Esophagus squamous epithelium (tissue), 5 donors: ENCODE measurements at regions not wholly inside any gene's neighbourhood (a gene's known extent, or its start where the extent isn't known, plus 50 kb on each side); places are given as distances from the start of the nearest gene placed in this dataset.

Source experiments
- DNase-seq: peaks from one replicate; lab custom pipeline; 2025; lab: John Stamatoyannopoulos, UW
- H3K27ac ChIP-seq, 4 donors: fragments of 200-600 bp; sonication (generic); one replicate each; pipeline ENCODE4 v1.5.1; 2016 to 2019; ENCODE audit warnings: mild to moderate bottlenecking in 1 of 4
- H3K27me3 ChIP-seq, 4 donors: fragments of 200-600 bp; sonication (generic); 1 replicate in 3 of 4; 2 replicates in 1 of 4; pipeline versions ENCODE4 v1.5.1 to v1.6.0; 2017 to 2021; ENCODE audit warnings: antibody characterized with exemption in 1 of 4
- H3K36me3 ChIP-seq, 3 donors: fragments of 200-600 bp; sonication (generic); one replicate each; pipeline ENCODE4 v1.5.1; 2016 to 2019
- H3K4me1 ChIP-seq, 3 donors: fragments of 200-600 bp; sonication (generic); one replicate each; pipeline ENCODE4 v1.5.1; 2017 to 2019
- H3K4me3 ChIP-seq, 4 donors: fragments of 200-600 bp; sonication (generic); 1 replicate in 3 of 4; 2 replicates in 1 of 4; pipeline ENCODE4 v1.5.1; 2016 to 2019; ENCODE audit warnings: mild to moderate bottlenecking in 2 of 4, moderate library complexity in 1 of 4
- H3K9me3 ChIP-seq, 3 donors: fragments of 200-600 bp; sonication (generic); one replicate each; pipeline ENCODE4 v1.5.1; 2016 to 2019
- POLR2A ChIP-seq, 4 donors: fragments of 450-650 bp; IDR thresholded peaks; one replicate each; pipeline ENCODE4 v1.6.1; 2017; ENCODE audit warnings: antibody characterized with exemption in 4 of 4, mild to moderate bottlenecking in 4 of 4, moderate library complexity in 3 of 4
- WGBS, 2 donors: methylation state at CpG; one replicate each; pipeline ENCODE4 v1.1.5; 2018; 5-methylcytosine and 5-hydroxymethylcytosine counted together
- intact Hi-C: fragments of 100-400 bp; cut with DNase I; formaldehyde crosslinking; loops from one replicate; pipeline ENCODE4 v1.15.0; 2022
- TF ChIP-seq, protein P1 (sequence below), 6 experiments: fragments of 450-650 bp in 4 of 6; fragments of 200-600 bp in 2 of 6; sonication (generic) in 2 of 6; IDR thresholded peaks; one replicate each; pipeline ENCODE4 v1.5.1; 2016 to 2019; ENCODE audit warnings: antibody characterized with exemption in 6 of 6, mild to moderate bottlenecking in 4 of 6, moderate library complexity in 4 of 6
- donor health status: DM: yes; HTN: yes; CAD: no.

- 13 to 35% methylated on average over 1 of the region's 1 CpG for WGBS, 2 donors
- no peak for DNase-seq
- intact Hi-C loops: no loop called here
Measured at GRCh38 chr6:22827760-22828159, 258.4 kb downstream of the HDGFL1 start.

GRCh38 chr6:22828179-22829062, 259.1 kb downstream of the HDGFL1 start:
- no peaks in the 10 kb centered on the region for H3K9me3 ChIP-seq
- H3K36me3 ChIP-seq: no peaks in the 10 kb centered on the region
- no peak for TF ChIP-seq POLR2A (IDR thresholded peaks at IDR 0.05)
- TF ChIP-seq, protein P1, sequence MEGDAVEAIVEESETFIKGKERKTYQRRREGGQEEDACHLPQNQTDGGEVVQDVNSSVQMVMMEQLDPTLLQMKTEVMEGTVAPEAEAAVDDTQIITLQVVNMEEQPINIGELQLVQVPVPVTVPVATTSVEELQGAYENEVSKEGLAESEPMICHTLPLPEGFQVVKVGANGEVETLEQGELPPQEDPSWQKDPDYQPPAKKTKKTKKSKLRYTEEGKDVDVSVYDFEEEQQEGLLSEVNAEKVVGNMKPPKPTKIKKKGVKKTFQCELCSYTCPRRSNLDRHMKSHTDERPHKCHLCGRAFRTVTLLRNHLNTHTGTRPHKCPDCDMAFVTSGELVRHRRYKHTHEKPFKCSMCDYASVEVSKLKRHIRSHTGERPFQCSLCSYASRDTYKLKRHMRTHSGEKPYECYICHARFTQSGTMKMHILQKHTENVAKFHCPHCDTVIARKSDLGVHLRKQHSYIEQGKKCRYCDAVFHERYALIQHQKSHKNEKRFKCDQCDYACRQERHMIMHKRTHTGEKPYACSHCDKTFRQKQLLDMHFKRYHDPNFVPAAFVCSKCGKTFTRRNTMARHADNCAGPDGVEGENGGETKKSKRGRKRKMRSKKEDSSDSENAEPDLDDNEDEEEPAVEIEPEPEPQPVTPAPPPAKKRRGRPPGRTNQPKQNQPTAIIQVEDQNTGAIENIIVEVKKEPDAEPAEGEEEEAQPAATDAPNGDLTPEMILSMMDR (IDR thresholded peaks at IDR 0.05): peak in 4 of 6 experiments; percentile 17 to 46 (median 22)
- DNase-seq: no peak
- peak overlapping the region in 2 of 4 donors; percentile 2 to 31 for H3K27ac ChIP-seq
- H3K4me1 ChIP-seq: peaks cover 0 to 17% (median 6%) of the 10 kb centered on the region in 3 donors
- intact Hi-C loops: no loop called here
- H3K27me3 ChIP-seq: no peaks in the 10 kb centered on the region
- H3K4me3 ChIP-seq: peak overlapping the region in 1 of 4 donors; percentile 16
- 39 to 48% methylated on average over 13 of the region's 13 CpGs for WGBS, 2 donors

More at GRCh38 chr6:22827760-22828159, 258.4 kb downstream of the HDGFL1 start:
- H3K27ac ChIP-seq: no peak overlapping the region
- no peaks in the 10 kb centered on the region for H3K9me3 ChIP-seq
- no peak overlapping the region for H3K4me3 ChIP-seq
- H3K36me3 ChIP-seq: no peaks in the 10 kb centered on the region
- no peaks in the 10 kb centered on the region for H3K27me3 ChIP-seq
- H3K4me1 ChIP-seq: peaks cover 0 to 17% (median 6%) of the 10 kb centered on the region in 3 donors
- TF ChIP-seq, protein P1 (IDR thresholded peaks at IDR 0.05): no peak
- TF ChIP-seq POLR2A (IDR thresholded peaks at IDR 0.05): no peak

- intact Hi-C loops: no loop called here
- H3K27ac ChIP-seq: no peak overlapping the region
- no peaks in the 10 kb centered on the region for H3K36me3 ChIP-seq
- H3K4me1 ChIP-seq: peaks cover 0 to 17% (median 6%) of the 10 kb centered on the region in 3 donors
- TF ChIP-seq POLR2A (IDR thresholded peaks at IDR 0.05): no peak
- TF ChIP-seq, protein P1 (IDR thresholded peaks at IDR 0.05): no peak
- H3K27me3 ChIP-seq: no peaks in the 10 kb centered on the region
- no peak for DNase-seq
- no peak overlapping the region for H3K4me3 ChIP-seq
- no peaks in the 10 kb centered on the region for H3K9me3 ChIP-seq
Measured at GRCh38 chr6:22829070-22829469, 259.7 kb downstream of the HDGFL1 start.

- no peaks in the 10 kb centered on the region for H3K27me3 ChIP-seq
- 52 to 55% methylated on average over 3 of the region's 3 CpGs for WGBS, 2 donors
- no peak overlapping the region for H3K27ac ChIP-seq
- H3K4me3 ChIP-seq: no peak overlapping the region
- H3K36me3 ChIP-seq: no peaks in the 10 kb centered on the region
- TF ChIP-seq, protein P1 (IDR thresholded peaks at IDR 0.05): no peak
- TF ChIP-seq POLR2A (IDR thresholded peaks at IDR 0.05): no peak
- intact Hi-C loops: no loop called here
- DNase-seq: no peak
- peaks cover 0 to 17% (median 6%) of the 10 kb centered on the region in 3 donors for H3K4me1 ChIP-seq
- no peaks in the 10 kb centered on the region for H3K9me3 ChIP-seq
Measured at GRCh38 chr6:22830463-22830862, 261.1 kb downstream of the HDGFL1 start.

- 69 to 70% methylated on average over 3 of the region's 3 CpGs for whole genome bisulfite sequencing, 2 donors
- peaks cover 0 to 2% (median 0%) of the 10 kb centered on the region in 3 donors for H3K9me3 ChIP-seq
- intact Hi-C loops: no loop called here
Measured at GRCh38 chr6:22833191-22833590, 263.8 kb downstream of the HDGFL1 start.

More at GRCh38 chr6:22833191-22833590, 263.8 kb downstream of the HDGFL1 start:
- TF ChIP-seq POLR2A (IDR thresholded peaks at IDR 0.05): no peak
- TF ChIP-seq, protein P1 (IDR thresholded peaks at IDR 0.05): no peak
- no peak for DNase-seq
- Histone ChIP-seq H3K36me3 (no peaks in the 10 kb centered on the region), H3K4me1 (peaks cover 0 to 9% (median 5%) of the 10 kb centered on the region in 3 donors), H3K27ac (no peak overlapping the region), H3K4me3 (no peak overlapping the region), H3K27me3 (no peaks in the 10 kb centered on the region)
